CD14-positive monocyte (primary cell): ENCODE measurements at regions not wholly inside any gene's neighbourhood (a gene's known extent, or its start where the extent isn't known, plus 50 kb on each side); places are given as distances from the start of the nearest gene placed in this dataset.
A peak's percentile ranks its signal among the peaks of the same experiment; 100 is the strongest.
"Not testable (repeated sequence)": the region's sequence is repeated elsewhere in the genome, so short reads cannot be mapped to it uniquely, and the experiment has no call there.

Experiments used
- DNase-seq, 3 donors: peaks; one replicate each; pipeline ENCODE4 v3.0.0-alpha.2; 2011 to 2022
- H2AFZ ChIP-seq: 2 replicates; pipeline ENCODE4 v1.6.0; 2012; ENCODE audit warnings: mild to moderate bottlenecking, low read depth, low read length, inconsistent platforms; ENCODE audit not compliant: insufficient read depth, poor library complexity, severe bottlenecking
- H3K27ac ChIP-seq, 2 donors: 1 replicate in 1 of 2; 2 replicates in 1 of 2; pipeline ENCODE4 v1.5.1; 2012 to 2013; ENCODE audit warnings: low read length in 2 of 2, control low read depth in 1 of 2, inconsistent platforms in 1 of 2, low read depth in 1 of 2, mild to moderate bottlenecking in 1 of 2
- H3K27me3 ChIP-seq, 2 donors: one replicate each; pipeline versions ENCODE4 v1.6.0 to v1.6.1; 2011 to 2013; ENCODE audit warnings: low read length in 2 of 2; ENCODE audit not compliant: control insufficient read depth in 2 of 2, insufficient read depth in 2 of 2
- H3K36me3 ChIP-seq, 2 donors: replicated peaks in 1 of 2; 1 replicate in 1 of 2; 2 replicates in 1 of 2; pipeline versions ENCODE4 v1.5.1 to v1.6.1; 2012 to 2013; ENCODE audit warnings: low read length in 2 of 2, control low read depth in 1 of 2, inconsistent platforms in 1 of 2, mild to moderate bottlenecking in 1 of 2; ENCODE audit not compliant: insufficient read depth in 2 of 2, control insufficient read depth in 1 of 2
- H3K4me1 ChIP-seq, 2 donors: 1 replicate in 1 of 2; 2 replicates in 1 of 2; pipeline versions ENCODE4 v1.5.1 to v1.6.1; 2012 to 2013; ENCODE audit warnings: low read length in 2 of 2, control low read depth in 1 of 2, inconsistent platforms in 1 of 2, mild to moderate bottlenecking in 1 of 2, moderate library complexity in 1 of 2; ENCODE audit not compliant: insufficient read depth in 2 of 2, control insufficient read depth in 1 of 2
- H3K4me2 ChIP-seq: replicated peaks from 2 replicates; pipeline ENCODE3; 2012; ENCODE audit warnings: low read length, moderate library complexity, mild to moderate bottlenecking; ENCODE audit not compliant: poor library complexity, severe bottlenecking; ENCODE audit errors: extremely low read depth
- H3K4me3 ChIP-seq, 3 experiments: fragments of 200-600 bp in 1 of 3; sonication (generic) in 1 of 3; replicated peaks in 1 of 3; 1 replicate in 2 of 3; 2 replicates in 1 of 3; pipeline ENCODE4 v1.5.1; 2011 to 2013; ENCODE audit warnings: low read length in 3 of 3, mild to moderate bottlenecking in 3 of 3, control low read depth in 2 of 3, low read depth in 2 of 3, inconsistent platforms in 1 of 3, moderate library complexity in 1 of 3
- H3K79me2 ChIP-seq: 2 replicates; pipeline ENCODE4 v1.6.0; 2012; ENCODE audit warnings: mild to moderate bottlenecking, control low read depth, inconsistent platforms, low read length, moderate library complexity; ENCODE audit not compliant: insufficient read depth
- H3K9ac ChIP-seq: 2 replicates; pipeline ENCODE4 v1.6.0; 2017; ENCODE audit warnings: low read length, mild to moderate bottlenecking; ENCODE audit not compliant: insufficient read depth, poor library complexity, severe bottlenecking
- H3K9me3 ChIP-seq, 2 donors: replicated peaks in 1 of 2; 1 replicate in 1 of 2; 2 replicates in 1 of 2; pipeline versions ENCODE4 v1.5.1 to v1.6.1; 2012 to 2013; ENCODE audit warnings: low read length in 2 of 2, control low read depth in 1 of 2; ENCODE audit not compliant: control insufficient read depth in 1 of 2, insufficient read depth in 1 of 2
- H4K20me1 ChIP-seq: 2 replicates; pipeline ENCODE4 v1.6.0; 2012; ENCODE audit warnings: mild to moderate bottlenecking, low read length, control low read depth, moderate library complexity; ENCODE audit not compliant: insufficient read depth
- H3K27ac Mint-ChIP-seq, 7 donors: one replicate each; pipeline ENCODE4 v1.8.0; 2020; ENCODE audit warnings: mild to moderate bottlenecking in 7 of 7, mixed read lengths in 7 of 7, moderate library complexity in 6 of 7, inconsistent platforms in 2 of 7
- H3K27me3 Mint-ChIP-seq, 3 donors: one replicate each; pipeline ENCODE4 v1.8.0; 2021 to 2022; ENCODE audit warnings: low read depth in 3 of 3, mild to moderate bottlenecking in 3 of 3, mixed read lengths in 3 of 3, moderate library complexity in 3 of 3, inconsistent platforms in 1 of 3
- H3K36me3 Mint-ChIP-seq, 2 donors: one replicate each; pipeline ENCODE4 v1.8.0; 2020; ENCODE audit warnings: mixed read lengths in 2 of 2, inconsistent platforms in 1 of 2, mild to moderate bottlenecking in 1 of 2
- H3K4me1 Mint-ChIP-seq: one replicate; pipeline ENCODE4 v1.8.0; 2020; ENCODE audit warnings: mild to moderate bottlenecking, mixed read lengths
- H3K4me3 Mint-ChIP-seq, 2 donors: one replicate each; pipeline ENCODE4 v1.8.0; 2020; ENCODE audit warnings: mild to moderate bottlenecking in 2 of 2, mixed read lengths in 2 of 2, moderate library complexity in 1 of 2
- H3K9me3 Mint-ChIP-seq, 7 donors: one replicate each; pipeline ENCODE4 v1.8.0; 2020 to 2022; ENCODE audit warnings: mixed read lengths in 7 of 7, mild to moderate bottlenecking in 6 of 7, moderate library complexity in 6 of 7, inconsistent platforms in 2 of 7
- CTCF ChIP-seq: fragments of 200-600 bp; IDR thresholded peaks from one replicate; pipeline ENCODE4 v1.8.0; 2022; ENCODE audit warnings: antibody characterized with exemption, mild to moderate bottlenecking
- WGBS: methylation state at CpG from one replicate; pipeline ENCODE4 v1.1.5; 2013; ENCODE audit warnings: missing lambda C conversion rate; ENCODE audit not compliant: insufficient coverage; 5-methylcytosine and 5-hydroxymethylcytosine counted together
- intact Hi-C, 2 donors: fragments of 100-400 bp; cut with micrococcal nuclease; formaldehyde crosslinking; loops; one replicate each; pipeline versions ENCODE4 v1.15.0 to v1.15.1; 2023

- Mint-ChIP-seq H3K4me3 (no peak overlapping the region), H3K27me3 (peaks cover 0 to 2% (median 2%) of the 10 kb centered on the region in 3 donors), H3K36me3 (no peaks in the 10 kb centered on the region), H3K27ac (no peak overlapping the region), H3K9me3 (peaks cover 0 to 7% (median 0%) of the 10 kb centered on the region in 7 donors), H3K4me1 (peaks cover 2% of the 10 kb centered on the region)
- Histone ChIP-seq H3K27ac (no peak overlapping the region), H3K9me3 (peaks cover 0 to 2% of the 10 kb centered on the region in 2 donors), H3K4me2 (no peak overlapping the region), H3K4me1 (no peaks in the 10 kb centered on the region), H3K36me3 (no peaks in the 10 kb centered on the region), H3K9ac (no peak overlapping the region), H3K79me2 (no peaks in the 10 kb centered on the region), H2AFZ (no peak overlapping the region), H4K20me1 (no peaks in the 10 kb centered on the region), H3K4me3 (no peak overlapping the region), H3K27me3 (no peaks in the 10 kb centered on the region)
- intact Hi-C loops, result loop anchor here in 1 of 2 donors (5.0 kb wide), 1 partner anchor 1453 kb away; the partner anchor contains the start of gene PTPRT
- peak; percentile 3 to 30 (median 29) for DNase-seq
- peak; percentile 98 for TF ChIP-seq CTCF
- 48% methylated on average over 3 of the region's 5 CpGs for WGBS
These were observed 116.3 kb upstream of the CHD6 start for GRCh38 chr20:41734506-41734945.

- no peak overlapping the region for H3K4me3 ChIP-seq
- no peak overlapping the region for H2AFZ ChIP-seq
- H3K4me1 ChIP-seq, result no peaks in the 10 kb centered on the region
- H3K79me2 ChIP-seq, result no peaks in the 10 kb centered on the region
- no peaks in the 10 kb centered on the region for H3K36me3 Mint-ChIP-seq
- H3K9me3 ChIP-seq, result peaks cover 0 to 2% of the 10 kb centered on the region in 2 donors
- no peaks in the 10 kb centered on the region for H3K36me3 ChIP-seq
- no peak for TF ChIP-seq CTCF
- H3K27ac Mint-ChIP-seq, result no peak overlapping the region
- peaks cover 2% of the 10 kb centered on the region for H3K4me1 Mint-ChIP-seq
- H3K27me3 Mint-ChIP-seq, result peaks cover 0 to 3% (median 2%) of the 10 kb centered on the region in 3 donors
- no peaks in the 10 kb centered on the region for H3K27me3 ChIP-seq
- no peak overlapping the region for H3K4me2 ChIP-seq
- H4K20me1 ChIP-seq, result no peaks in the 10 kb centered on the region
- no peak for DNase-seq
- WGBS, result 33% methylated on average over 1 of the region's 5 CpGs
- intact Hi-C loops, result loop anchor here in 1 of 2 donors (5.0 kb wide), 1 partner anchor 1454 kb away; the partner anchor contains the start of gene PTPRT
- no peak overlapping the region for H3K9ac ChIP-seq
- H3K27ac ChIP-seq, result no peak overlapping the region
- H3K9me3 Mint-ChIP-seq, result peaks cover 0 to 7% (median 0%) of the 10 kb centered on the region in 7 donors
- no peak overlapping the region for H3K4me3 Mint-ChIP-seq
These were observed 115.0 kb upstream of the CHD6 start for GRCh38 chr20:41733151-41733550.

- H3K9ac ChIP-seq, DNase-seq, H3K4me3 Mint-ChIP-seq, H3K36me3 Mint-ChIP-seq, H3K4me2 ChIP-seq, H3K4me3 ChIP-seq, H3K27me3 Mint-ChIP-seq, H3K4me1 ChIP-seq, H3K36me3 ChIP-seq, H3K27ac ChIP-seq, H3K4me1 Mint-ChIP-seq, H3K79me2 ChIP-seq, H3K27me3 ChIP-seq, H3K9me3 ChIP-seq, H4K20me1 ChIP-seq, H2AFZ ChIP-seq, H3K27ac Mint-ChIP-seq: not testable (repeated sequence)
- WGBS, result no CpG with 5 or more reads among the region's 3 CpGs
- intact Hi-C loops, result loop anchor here in 1 of 2 donors (5.0 kb wide), 1 partner anchor 1456 kb away; the partner anchor contains the start of gene PTPRT
- peaks cover 0 to 17% (median 7%) of the 10 kb centered on the region in 7 donors for H3K9me3 Mint-ChIP-seq
These were observed 113.0 kb upstream of the CHD6 start for GRCh38 chr20:41731198-41731597.
